ENCODE measurements at regions not wholly inside any gene's neighbourhood (a gene's known extent, or its start where the extent isn't known, plus 50 kb on each side); places are given as distances from the start of the nearest gene placed in this dataset.

DNA sequence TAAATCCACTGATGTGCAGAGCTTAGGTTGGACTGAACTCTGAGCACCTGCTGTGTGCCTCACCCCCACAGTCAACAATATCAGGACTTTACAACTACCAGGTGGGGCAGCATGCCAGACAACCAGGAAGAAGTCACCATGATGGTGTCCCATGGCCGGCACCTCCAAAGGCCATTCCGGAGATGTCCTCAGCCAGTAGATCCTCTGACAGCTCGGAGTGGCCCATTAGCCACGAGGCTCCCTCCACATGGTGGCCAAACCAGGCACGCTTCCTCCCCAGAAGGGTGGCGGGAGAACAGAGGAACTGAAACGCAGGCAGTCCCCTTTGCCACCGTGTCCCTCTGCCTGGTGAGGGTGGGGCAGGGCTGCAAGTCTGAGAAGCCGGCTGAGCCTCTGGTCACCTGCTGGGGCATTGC lies 390.0 kb downstream of the TNS3 start:
- POLR2A ChIA-PET, result no interaction called here
- no peaks in the 10 kb centered on the region for H3K36me3 ChIP-seq (ENCODE audit: control insufficient read depth, insufficient read depth, low read length)
- H3K4me3 ChIP-seq (ENCODE audit: low read depth, low read length), result no peak overlapping the region
- no peak for DNase-seq (ENCODE audit: low read depth)
- TF ChIP-seq CTCF (IDR thresholded peaks at IDR 0.05; ENCODE audit: insufficient read depth, low read depth, low read length), result no peak
- peaks cover 13% of the 10 kb centered on the region for H3K27me3 ChIP-seq (ENCODE audit: control insufficient read depth, insufficient read depth, low read length)
- CTCF ChIA-PET, result interaction anchor here (0.7 kb wide), 1 partner anchor 209 kb away, joined by 3 read pairs; no protein-coding TSS in a partner anchor

- POLR2A ChIA-PET, result no interaction called here
- Histone ChIP-seq H3K4me3 (ENCODE audit: low read depth, low read length) (no peak overlapping the region), H3K36me3 (ENCODE audit: control insufficient read depth, insufficient read depth, low read length) (no peaks in the 10 kb centered on the region), H3K27me3 (ENCODE audit: control insufficient read depth, insufficient read depth, low read length) (peaks cover 14% of the 10 kb centered on the region)
- CTCF ChIA-PET, result no interaction called here
- no peak for DNase-seq (ENCODE audit: low read depth)
- TF ChIP-seq CTCF (IDR thresholded peaks at IDR 0.05; ENCODE audit: insufficient read depth, low read depth, low read length), result no peak
Measured at GRCh38 chr7:47191316-47191715, 390.6 kb downstream of the TNS3 start.

DNA sequence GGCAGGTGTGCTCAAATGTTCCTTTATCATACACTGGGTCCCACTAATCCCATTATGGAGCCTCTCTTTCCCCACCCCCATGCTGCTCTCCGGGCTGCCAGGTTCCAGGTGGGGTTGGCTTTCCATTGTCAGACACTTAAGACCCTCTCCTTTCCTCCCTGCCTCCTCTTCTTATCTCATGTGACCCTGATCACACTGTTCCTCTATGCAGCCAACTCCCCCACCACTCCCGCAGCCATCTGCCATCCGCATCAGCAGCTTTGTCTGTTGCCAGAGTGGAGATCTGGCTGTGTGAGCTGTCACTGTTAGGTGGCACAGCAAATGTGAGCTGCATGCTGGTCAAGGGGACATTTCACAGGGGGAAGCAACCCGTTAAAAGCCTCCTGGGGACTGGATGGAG lies 391.4 kb downstream of the TNS3 start:
- no peak for DNase-seq (ENCODE audit: low read depth)
- POLR2A ChIA-PET, result no interaction called here
- no peak overlapping the region for H3K4me3 ChIP-seq (ENCODE audit: low read depth, low read length)
- no peaks in the 10 kb centered on the region for H3K36me3 ChIP-seq (ENCODE audit: control insufficient read depth, insufficient read depth, low read length)
- H3K27me3 ChIP-seq (ENCODE audit: control insufficient read depth, insufficient read depth, low read length), result peaks cover 21% of the 10 kb centered on the region
- TF ChIP-seq CTCF (IDR thresholded peaks at IDR 0.05; ENCODE audit: insufficient read depth, low read depth, low read length), result no peak
- CTCF ChIA-PET, result interaction anchor here (0.6 to 2.1 kb wide), 3 partner anchors 10 to 76 kb away, joined by 3 to 6 read pairs (median 5); no protein-coding TSS in a partner anchor

- DNase-seq (ENCODE audit: low read depth), result no peak
Measured at GRCh38 chr7:47188653-47189315, 393.1 kb downstream of the TNS3 start.

GRCh38 chr7:47188136-47188535 lies 393.8 kb downstream of the TNS3 start:
- ChIA-PET POLR2A (no interaction called here), CTCF (interaction anchor here (0.8 to 1.6 kb wide), 3 partner anchors 8 to 66 kb away, joined by 3 to 8 read pairs (median 3); no protein-coding TSS in a partner anchor)
- Histone ChIP-seq H3K36me3 (ENCODE audit: control insufficient read depth, insufficient read depth, low read length) (no peaks in the 10 kb centered on the region), H3K4me3 (ENCODE audit: low read depth, low read length) (no peak overlapping the region), H3K27me3 (ENCODE audit: control insufficient read depth, insufficient read depth, low read length) (peaks cover 22% of the 10 kb centered on the region)
- no peak for DNase-seq (ENCODE audit: low read depth)
- no peak for TF ChIP-seq CTCF (IDR thresholded peaks at IDR 0.05; ENCODE audit: insufficient read depth, low read depth, low read length)

More at GRCh38 chr7:47188653-47189315, 393.1 kb downstream of the TNS3 start:
- Histone ChIP-seq H3K36me3 (ENCODE audit: control insufficient read depth, insufficient read depth, low read length) (no peaks in the 10 kb centered on the region), H3K27me3 (ENCODE audit: control insufficient read depth, insufficient read depth, low read length) (peaks cover 22% of the 10 kb centered on the region), H3K4me3 (ENCODE audit: low read depth, low read length) (no peak overlapping the region)
- CTCF ChIA-PET, result interaction anchor here (1.4 to 2.1 kb wide), 3 partner anchors 8 to 77 kb away, joined by 3 to 8 read pairs (median 5); no protein-coding TSS in a partner anchor
- POLR2A ChIA-PET, result no interaction called here
- no peak for TF ChIP-seq CTCF (IDR thresholded peaks at IDR 0.05; ENCODE audit: insufficient read depth, low read depth, low read length)
